ENCODE measurements at regions not wholly inside any gene's neighbourhood (a gene's known extent, or its start where the extent isn't known, plus 50 kb on each side); places are given as distances from the start of the nearest gene placed in this dataset.

DNA sequence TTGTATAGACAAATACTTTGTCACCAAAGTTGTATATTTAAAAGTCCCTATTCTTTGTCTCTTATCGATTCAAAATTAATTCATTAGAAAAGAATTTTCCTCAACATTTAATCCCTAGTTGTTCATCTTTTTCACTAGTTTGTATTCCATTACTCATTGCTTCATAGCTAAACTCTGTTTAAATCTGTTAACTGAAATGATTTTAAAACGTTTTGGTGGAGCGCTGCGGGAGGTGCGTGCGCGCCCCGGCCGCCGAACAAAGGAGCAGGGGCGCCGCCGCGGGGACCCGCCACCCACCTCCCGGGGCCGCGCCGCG, 56.4 kb upstream of the GOLGA8A start:
- TF ChIP-seq, protein P1, sequence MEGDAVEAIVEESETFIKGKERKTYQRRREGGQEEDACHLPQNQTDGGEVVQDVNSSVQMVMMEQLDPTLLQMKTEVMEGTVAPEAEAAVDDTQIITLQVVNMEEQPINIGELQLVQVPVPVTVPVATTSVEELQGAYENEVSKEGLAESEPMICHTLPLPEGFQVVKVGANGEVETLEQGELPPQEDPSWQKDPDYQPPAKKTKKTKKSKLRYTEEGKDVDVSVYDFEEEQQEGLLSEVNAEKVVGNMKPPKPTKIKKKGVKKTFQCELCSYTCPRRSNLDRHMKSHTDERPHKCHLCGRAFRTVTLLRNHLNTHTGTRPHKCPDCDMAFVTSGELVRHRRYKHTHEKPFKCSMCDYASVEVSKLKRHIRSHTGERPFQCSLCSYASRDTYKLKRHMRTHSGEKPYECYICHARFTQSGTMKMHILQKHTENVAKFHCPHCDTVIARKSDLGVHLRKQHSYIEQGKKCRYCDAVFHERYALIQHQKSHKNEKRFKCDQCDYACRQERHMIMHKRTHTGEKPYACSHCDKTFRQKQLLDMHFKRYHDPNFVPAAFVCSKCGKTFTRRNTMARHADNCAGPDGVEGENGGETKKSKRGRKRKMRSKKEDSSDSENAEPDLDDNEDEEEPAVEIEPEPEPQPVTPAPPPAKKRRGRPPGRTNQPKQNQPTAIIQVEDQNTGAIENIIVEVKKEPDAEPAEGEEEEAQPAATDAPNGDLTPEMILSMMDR (conservative IDR thresholded peaks at IDR 0.05 in 1 of 2, IDR thresholded peaks at IDR 0.05 in 1 of 2; ENCODE audit: extremely low read depth in 1 of 2, insufficient read depth in 1 of 2, low read depth in 1 of 2, low read length in 2 of 2): no peak
- no peak for TF ChIP-seq EZH2 (IDR thresholded peaks at IDR 0.05; ENCODE audit: borderline replicate concordance, low read length)
